NB4 (cell line): ENCODE measurements at regions not wholly inside any gene's neighbourhood (a gene's known extent, or its start where the extent isn't known, plus 50 kb on each side); places are given as distances from the start of the nearest gene placed in this dataset.

Experiments
- DNase-seq: peaks from one replicate; pipeline ENCODE4 v3.0.0; 2010; ENCODE audit warnings: low read depth
- H3K4me3 ChIP-seq: one replicate; pipeline ENCODE4 v1.5.1; 2011; ENCODE audit warnings: mild to moderate bottlenecking, low read depth, low read length, moderate library complexity
- CTCF ChIP-seq: IDR thresholded peaks from one replicate; pipeline ENCODE4 v1.5.1; 2012; ENCODE audit warnings: low read depth, low read length
- MAX ChIP-seq: IDR thresholded peaks from 2 replicates; pipeline ENCODE4 v1.6.1; 2011; ENCODE audit warnings: low read depth, low read length
- MYC ChIP-seq: IDR thresholded peaks from 2 replicates; pipeline ENCODE4 v1.6.1; 2011; ENCODE audit warnings: low read depth, low read length
- POLR2A ChIP-seq: IDR thresholded peaks from 2 replicates; pipeline ENCODE4 v1.6.1; 2011; ENCODE audit warnings: mild to moderate bottlenecking; ENCODE audit not compliant: insufficient read length; ENCODE audit errors: extremely low read depth

DNA sequence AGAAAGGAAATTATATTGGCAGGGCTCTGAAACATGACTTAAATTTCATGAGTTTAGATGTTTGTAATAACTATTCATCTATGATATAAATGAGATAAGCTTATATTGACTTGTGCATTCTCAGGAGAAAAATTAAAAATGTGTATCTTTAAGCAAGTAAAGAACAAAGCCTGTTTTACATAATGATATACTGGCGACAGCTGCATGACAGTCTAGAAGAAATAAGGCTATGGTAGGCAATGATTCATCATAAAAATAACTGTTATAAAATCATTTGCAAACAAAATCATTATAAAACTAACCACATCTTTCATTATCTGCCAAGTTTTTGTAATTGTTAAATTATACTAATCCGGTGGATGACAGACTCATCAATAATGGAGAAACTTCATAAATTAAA is 188.1 kb downstream of the ADAM29 start:
- no peak for TF ChIP-seq CTCF
- no peak for TF ChIP-seq POLR2A
- no peak for TF ChIP-seq MYC
- TF ChIP-seq MAX: no peak
- no peak for DNase-seq
- no peak overlapping the region for H3K4me3 ChIP-seq

DNA sequence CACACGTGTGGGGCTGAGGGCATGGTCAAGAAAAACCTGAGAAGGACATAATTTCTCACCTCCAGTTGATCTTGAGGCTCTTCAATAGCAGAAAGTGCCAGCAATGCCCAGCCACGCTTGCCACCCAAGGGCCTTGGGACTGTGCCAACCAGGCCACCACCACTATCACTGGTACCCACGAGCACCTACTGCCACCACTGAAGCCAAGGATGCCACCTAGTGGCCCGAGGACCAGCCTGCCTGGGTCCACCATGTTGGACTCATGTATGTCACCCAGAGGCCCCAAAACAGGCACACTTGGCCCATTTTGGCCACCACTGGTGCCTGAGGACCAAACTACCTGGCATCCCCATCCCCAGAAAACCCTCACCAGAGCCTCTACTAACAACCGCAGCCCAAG is 191.8 kb downstream of the ADAM29 start:
- peak; percentile 12 for DNase-seq
- no peak overlapping the region for H3K4me3 ChIP-seq
- peak; percentile 18 for TF ChIP-seq CTCF
- TF ChIP-seq MAX: no peak
- no peak for TF ChIP-seq MYC
- no peak for TF ChIP-seq POLR2A

- H3K4me3 ChIP-seq: no peak overlapping the region
- DNase-seq: no peak
These were observed 207.4 kb downstream of the ADAM29 start for GRCh38 chr4:175125410-175126068.

GRCh38 chr4:175127314-175127713 is 209.2 kb downstream of the ADAM29 start:
- DNase-seq: no peak
- no peak overlapping the region for H3K4me3 ChIP-seq
- TF ChIP-seq POLR2A (no peak), MYC (no peak), MAX (no peak), CTCF (no peak)

More at GRCh38 chr4:175125410-175126068, 207.4 kb downstream of the ADAM29 start:
- no peak for TF ChIP-seq POLR2A
- TF ChIP-seq MAX: no peak
- no peak for TF ChIP-seq MYC
- TF ChIP-seq CTCF: no peak

GRCh38 chr4:175129797-175130196 is 211.6 kb downstream of the ADAM29 start:
- DNase-seq: no peak
- TF ChIP-seq CTCF: no peak
- TF ChIP-seq POLR2A: no peak
- TF ChIP-seq MYC: no peak
- no peak for TF ChIP-seq MAX
- no peak overlapping the region for H3K4me3 ChIP-seq
